GM18873 (cell line): ENCODE measurements at regions not wholly inside any gene's neighbourhood (a gene's known extent, or its start where the extent isn't known, plus 50 kb on each side); places are given as distances from the start of the nearest gene placed in this dataset.

Source experiments
- ATAC-seq: cut with Tn5 transposase; IDR thresholded peaks from one replicate; pipeline ENCODE4 v1.9.1; 2021; ENCODE audit warnings: mild to moderate bottlenecking, moderate library complexity, moderate number of reproducible peaks; ENCODE audit not compliant: unreplicated experiment, low FRiP score

- ATAC-seq: no peak
Observed at GRCh38 chr10:110430340-110431273, 67.1 kb upstream of the DUSP5 start.

- no peak for ATAC-seq
Observed at GRCh38 chr10:110431659-110432058, 66.0 kb upstream of the DUSP5 start.

GRCh38 chr10:110432084-110432483, 65.6 kb upstream of the DUSP5 start:
- ATAC-seq: no peak

- ATAC-seq: no peak
Observed at GRCh38 chr10:110432814-110433565, 64.7 kb upstream of the DUSP5 start.

- ATAC-seq: no peak
Observed at GRCh38 chr10:110433740-110434139, 64.0 kb upstream of the DUSP5 start.

- ATAC-seq: no peak
Observed at GRCh38 chr10:110434489-110435096, 63.1 kb upstream of the DUSP5 start.

GRCh38 chr10:110436554-110437350, 61.0 kb upstream of the DUSP5 start:
- ATAC-seq: no peak

- ATAC-seq: no peak
Observed at GRCh38 chr10:110437351-110437605, 60.4 kb upstream of the DUSP5 start.

- no peak for ATAC-seq
Observed at GRCh38 chr10:110437761-110438341, 59.9 kb upstream of the DUSP5 start.

- ATAC-seq: no peak
Observed at GRCh38 chr10:110442746-110443145, 55.0 kb upstream of the DUSP5 start.

- no peak for ATAC-seq
Observed at GRCh38 chr10:110443239-110444003, 54.3 kb upstream of the DUSP5 start.

GRCh38 chr10:110444004-110444337, 53.7 kb upstream of the DUSP5 start:
- no peak for ATAC-seq

- ATAC-seq: no peak
Observed at GRCh38 chr10:110445871-110446270, 51.8 kb upstream of the DUSP5 start.

- no peak for ATAC-seq
Observed at GRCh38 chr10:110446277-110446676, 51.4 kb upstream of the DUSP5 start.

- ATAC-seq: no peak
Observed at GRCh38 chr10:110446954-110447608, 50.6 kb upstream of the DUSP5 start.

- ATAC-seq: no peak
Observed at GRCh38 chr10:110447886-110448285, 49.8 kb upstream of the DUSP5 start.
